ENCODE measurements at regions not wholly inside any gene's neighbourhood (a gene's known extent, or its start where the extent isn't known, plus 50 kb on each side); places are given as distances from the start of the nearest gene placed in this dataset.

GRCh38 chr15:97731859-97732258 lies 228.6 kb upstream of the ARRDC4 start:
- Histone ChIP-seq H3K79me2 (ENCODE audit: control insufficient read depth, insufficient read depth, low read length) (no peaks in the 10 kb centered on the region), H3K9me1 (replicated peaks; ENCODE audit: control insufficient read depth, extremely low read depth, insufficient read depth, low read length) (no peaks in the 10 kb centered on the region), H2AFZ (ENCODE audit: low read depth, low read length) (no peak overlapping the region), H3K4me1 (ENCODE audit: control insufficient read depth, extremely low read depth, insufficient read depth, low read length) (no peaks in the 10 kb centered on the region), H3K36me3 (ENCODE audit: control insufficient read depth in 2 of 2, extremely low read depth in 1 of 2, insufficient read depth in 2 of 2, low read length in 2 of 2) (no peaks in the 10 kb centered on the region), H4K20me1 (replicated peaks; ENCODE audit: control insufficient read depth, extremely low read depth, insufficient read depth, low read length) (no peaks in the 10 kb centered on the region), H3K9me3 (replicated peaks; ENCODE audit: control insufficient read depth, insufficient read depth, low read length) (no peaks in the 10 kb centered on the region), H3K9ac (replicated peaks; ENCODE audit: extremely low read depth, insufficient read depth, low read length) (no peak overlapping the region), H3K4me3 (replicated peaks in 1 of 3; ENCODE audit: insufficient read depth in 1 of 3, low read depth in 1 of 3, low read length in 3 of 3) (no peak overlapping the region), H3K27me3 (ENCODE audit: control insufficient read depth in 2 of 2, insufficient read depth in 2 of 2, low read length in 2 of 2) (no peaks in the 10 kb centered on the region), H3K27ac (ENCODE audit: insufficient read depth, low read depth, low read length) (no peak overlapping the region), H3K4me2 (ENCODE audit: insufficient read depth, low read length) (no peak overlapping the region)
- TF ChIP-seq POLR2AphosphoS5 (IDR thresholded peaks at IDR 0.05; ENCODE audit: insufficient read depth, low read depth, low read length) (no peak), CTCF (IDR thresholded peaks at IDR 0.05; ENCODE audit: extremely low read depth in 1 of 2, insufficient read depth in 1 of 2, low read depth in 1 of 2, low read length in 2 of 2) (no peak), JUN (IDR thresholded peaks at IDR 0.05; ENCODE audit: borderline replicate concordance, insufficient read depth, insufficient read length, low read depth) (no peak), EZH2 (IDR thresholded peaks at IDR 0.05; ENCODE audit: borderline replicate concordance, low read depth, low read length, severe bottlenecking) (no peak), MAX (IDR thresholded peaks at IDR 0.05; ENCODE audit: insufficient read depth, insufficient read length) (no peak), POLR2A (IDR thresholded peaks at IDR 0.05; ENCODE audit: low read depth, low read length) (no peak), MYC (IDR thresholded peaks at IDR 0.05; ENCODE audit: low read depth, low read length) (no peak), FOS (IDR thresholded peaks at IDR 0.05; ENCODE audit: borderline replicate concordance, insufficient read depth, low read length) (no peak), GATA2 (IDR thresholded peaks at IDR 0.05; ENCODE audit: insufficient read depth, insufficient read length, low read depth, low read length) (no peak)
- POLR2A ChIA-PET, result no interaction called here
- CTCF ChIA-PET, result no interaction called here
- no TSS peak for BruUV-seq (replicated peaks)
- DNase-seq (ENCODE audit: low read depth, low spot score) (no peak), FAIRE-seq (no peak)
- dilution Hi-C loops (cut with MboI; ENCODE audit: extremely low pct_ligation_motif_present, low sequenced_read_pairs), result no loop called here
- intact Hi-C loops (cut with micrococcal nuclease), result no loop called here

Data from endothelial cell of umbilical vein (primary cell).